Suprapubic skin (tissue), 3 donors: ENCODE measurements at regions not wholly inside any gene's neighbourhood (a gene's known extent, or its start where the extent isn't known, plus 50 kb on each side); places are given as distances from the start of the nearest gene placed in this dataset.

ENCODE experiments used
- CTCF ChIP-seq, 2 donors: fragments of 200-600 bp in 1 of 2; fragments of 450-650 bp in 1 of 2; sonication (generic) in 1 of 2; IDR thresholded peaks; one replicate each; pipeline ENCODE4 v1.5.1; 2016 to 2019; ENCODE audit warnings: antibody characterized with exemption in 2 of 2, mild to moderate bottlenecking in 1 of 2, moderate library complexity in 1 of 2
- POLR2AphosphoS5 ChIP-seq, 3 donors: sonication (generic); formaldehyde crosslinking; IDR thresholded peaks; one replicate each; pipeline ENCODE4 v1.6.1; 2017; ENCODE audit warnings: antibody characterized with exemption in 3 of 3

DNA sequence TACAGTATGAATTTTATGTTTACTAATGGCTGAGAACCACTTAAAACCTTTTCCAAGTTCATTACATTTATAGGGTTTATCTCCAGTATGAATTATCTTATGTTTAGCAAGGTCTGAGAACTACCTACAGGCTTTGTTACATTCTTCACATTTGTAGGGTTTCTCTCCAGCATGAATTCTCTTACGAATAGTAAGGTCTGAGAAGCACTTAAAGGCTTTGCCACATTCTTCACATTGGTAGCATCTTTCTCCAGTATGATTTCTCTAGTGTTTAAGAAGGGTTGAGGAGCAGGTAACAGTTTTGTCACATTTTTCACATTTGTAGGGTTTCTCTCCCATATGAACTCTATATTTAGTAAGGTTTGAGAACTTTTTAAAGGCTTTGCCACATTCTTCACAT is 1127.4 kb downstream of the EFNA5 start:
- TF ChIP-seq CTCF (IDR thresholded peaks at IDR 0.05) (no peak), POLR2AphosphoS5 (IDR thresholded peaks at IDR 0.05) (no peak)
